ENCODE measurements at regions not wholly inside any gene's neighbourhood (a gene's known extent, or its start where the extent isn't known, plus 50 kb on each side); places are given as distances from the start of the nearest gene placed in this dataset.

GRCh38 chr9:30484690-30485089, 1899.8 kb upstream of the ACO1 start:
- H3K4me3 ChIP-seq (ENCODE audit: low read depth, low read length), result no peak overlapping the region
- TF ChIP-seq, protein P1, sequence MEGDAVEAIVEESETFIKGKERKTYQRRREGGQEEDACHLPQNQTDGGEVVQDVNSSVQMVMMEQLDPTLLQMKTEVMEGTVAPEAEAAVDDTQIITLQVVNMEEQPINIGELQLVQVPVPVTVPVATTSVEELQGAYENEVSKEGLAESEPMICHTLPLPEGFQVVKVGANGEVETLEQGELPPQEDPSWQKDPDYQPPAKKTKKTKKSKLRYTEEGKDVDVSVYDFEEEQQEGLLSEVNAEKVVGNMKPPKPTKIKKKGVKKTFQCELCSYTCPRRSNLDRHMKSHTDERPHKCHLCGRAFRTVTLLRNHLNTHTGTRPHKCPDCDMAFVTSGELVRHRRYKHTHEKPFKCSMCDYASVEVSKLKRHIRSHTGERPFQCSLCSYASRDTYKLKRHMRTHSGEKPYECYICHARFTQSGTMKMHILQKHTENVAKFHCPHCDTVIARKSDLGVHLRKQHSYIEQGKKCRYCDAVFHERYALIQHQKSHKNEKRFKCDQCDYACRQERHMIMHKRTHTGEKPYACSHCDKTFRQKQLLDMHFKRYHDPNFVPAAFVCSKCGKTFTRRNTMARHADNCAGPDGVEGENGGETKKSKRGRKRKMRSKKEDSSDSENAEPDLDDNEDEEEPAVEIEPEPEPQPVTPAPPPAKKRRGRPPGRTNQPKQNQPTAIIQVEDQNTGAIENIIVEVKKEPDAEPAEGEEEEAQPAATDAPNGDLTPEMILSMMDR (IDR thresholded peaks at IDR 0.05; ENCODE audit: low read depth, low read length), result no peak

DNA sequence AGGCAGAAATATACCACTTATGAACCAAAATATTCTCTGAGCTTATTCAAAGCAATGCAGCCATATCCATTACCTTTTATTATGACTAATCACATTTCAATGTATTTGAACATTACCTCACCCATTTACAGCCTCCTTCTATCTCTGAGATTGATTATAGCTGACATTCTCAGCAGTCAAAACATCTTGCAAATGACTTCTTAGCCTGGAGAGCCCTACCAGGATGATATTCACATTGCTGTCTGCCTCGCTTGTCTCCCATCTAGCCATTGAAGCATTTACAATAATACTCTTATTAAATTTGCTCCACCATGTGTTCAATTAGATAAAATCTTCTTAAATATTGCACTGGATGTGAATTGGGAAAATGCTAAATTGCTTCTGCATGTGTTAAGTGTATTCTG, 1879.9 kb upstream of the ACO1 start:
- TF ChIP-seq, protein P1 (IDR thresholded peaks at IDR 0.05; ENCODE audit: low read depth, low read length), result no peak

GRCh38 chr9:30505311-30505710, 1879.1 kb upstream of the ACO1 start:
- no peak overlapping the region for H3K4me3 ChIP-seq (ENCODE audit: low read depth, low read length)
- TF ChIP-seq, protein P1 (IDR thresholded peaks at IDR 0.05; ENCODE audit: low read depth, low read length), result no peak

More for the DNA sequence above, 1879.9 kb upstream of the ACO1 start:
- no peak overlapping the region for H3K4me3 ChIP-seq (ENCODE audit: low read depth, low read length)

DNA sequence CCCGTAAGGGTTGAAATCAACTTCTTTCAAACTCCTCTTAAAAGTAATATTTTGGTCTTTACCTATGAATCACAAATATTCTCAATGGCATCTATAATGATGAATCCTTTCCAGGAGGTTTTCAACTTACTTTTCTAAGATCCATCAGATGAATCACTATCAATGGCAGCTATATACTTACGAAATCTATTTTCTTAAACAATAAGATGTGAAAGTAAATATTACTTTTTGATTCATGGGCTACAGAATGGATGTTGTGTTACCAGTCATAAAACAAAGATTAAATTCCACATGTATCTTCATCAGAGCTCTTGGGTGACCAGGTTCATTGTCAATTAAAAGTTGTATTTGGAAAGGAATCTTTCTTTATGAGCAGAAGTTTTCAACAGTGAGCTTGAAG, 1877.7 kb upstream of the ACO1 start:
- no peak overlapping the region for H3K4me3 ChIP-seq (ENCODE audit: low read depth, low read length)
- TF ChIP-seq, protein P1 (IDR thresholded peaks at IDR 0.05; ENCODE audit: low read depth, low read length), result no peak

DNA sequence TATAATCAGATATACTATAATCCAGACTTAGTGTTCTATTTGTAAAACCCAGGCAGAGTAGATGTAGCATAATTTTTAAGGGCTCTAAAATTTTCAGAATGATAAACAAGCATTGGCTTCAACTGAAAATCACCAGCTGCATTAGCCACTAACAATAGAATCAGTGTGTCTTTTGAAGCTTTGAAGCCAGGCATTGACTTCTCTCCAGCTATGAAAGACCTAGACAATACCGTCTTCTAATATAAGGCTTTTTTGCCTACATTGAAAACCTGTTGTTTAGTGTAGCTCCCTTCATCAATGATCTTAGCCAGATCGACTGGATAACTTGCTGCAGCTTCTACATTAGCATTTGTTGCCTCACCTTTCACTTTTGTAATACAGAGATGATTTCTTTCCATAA, 1877.3 kb upstream of the ACO1 start:
- TF ChIP-seq, protein P1 (IDR thresholded peaks at IDR 0.05; ENCODE audit: low read depth, low read length), result no peak
- no peak overlapping the region for H3K4me3 ChIP-seq (ENCODE audit: low read depth, low read length)

- TF ChIP-seq, protein P1 (IDR thresholded peaks at IDR 0.05; ENCODE audit: low read depth, low read length), result no peak
- H3K4me3 ChIP-seq (ENCODE audit: low read depth, low read length), result no peak overlapping the region
Measured at GRCh38 chr9:30511666-30512065, 1872.8 kb upstream of the ACO1 start.

GRCh38 chr9:30519166-30519565, 1865.3 kb upstream of the ACO1 start:
- TF ChIP-seq, protein P1 (IDR thresholded peaks at IDR 0.05; ENCODE audit: low read depth, low read length), result no peak
- no peak overlapping the region for H3K4me3 ChIP-seq (ENCODE audit: low read depth, low read length)

Data from WI38 (cell line).